Subcutaneous abdominal adipose tissue (tissue), 5 donors: ENCODE measurements at regions not wholly inside any gene's neighbourhood (a gene's known extent, or its start where the extent isn't known, plus 50 kb on each side); places are given as distances from the start of the nearest gene placed in this dataset.
A peak's percentile ranks its signal among the peaks of the same experiment; 100 is the strongest.

Experiments
- H3K27ac ChIP-seq: one replicate; pipeline ENCODE4 v1.7.0; 2013; ENCODE audit warnings: low read depth, mild to moderate bottlenecking, inconsistent platforms, low read length, moderate library complexity
- H3K27me3 ChIP-seq, 5 donors: one replicate each; pipeline ENCODE4 v1.7.0; 2013; ENCODE audit warnings: low read length in 5 of 5, inconsistent platforms in 1 of 5; ENCODE audit not compliant: control insufficient read depth in 5 of 5, insufficient read depth in 4 of 5
- H3K36me3 ChIP-seq, 5 donors: one replicate each; pipeline ENCODE4 v1.7.0; 2013; ENCODE audit warnings: low read length in 5 of 5; ENCODE audit not compliant: control insufficient read depth in 5 of 5, insufficient read depth in 5 of 5
- H3K4me1 ChIP-seq, 5 donors: one replicate each; pipeline ENCODE4 v1.7.0; 2013; ENCODE audit warnings: low read length in 5 of 5, mild to moderate bottlenecking in 3 of 5, moderate library complexity in 1 of 5; ENCODE audit not compliant: control insufficient read depth in 5 of 5, insufficient read depth in 5 of 5
- H3K4me3 ChIP-seq, 5 donors: one replicate each; pipeline ENCODE4 v1.7.0; 2013; ENCODE audit warnings: low read length in 5 of 5, low read depth in 1 of 5
- H3K9ac ChIP-seq, 5 donors: one replicate each; pipeline ENCODE4 v1.7.0; 2013; ENCODE audit warnings: low read length in 5 of 5, mild to moderate bottlenecking in 4 of 5, moderate library complexity in 3 of 5
- H3K9me3 ChIP-seq, 5 donors: one replicate each; pipeline ENCODE4 v1.7.0; 2013; ENCODE audit warnings: low read length in 5 of 5; ENCODE audit not compliant: control insufficient read depth in 5 of 5
- donor health status: healthy.
- donor health status: healthy.
- donor health status: healthy.
- donor health status: healthy.
- donor health status: healthy.

DNA sequence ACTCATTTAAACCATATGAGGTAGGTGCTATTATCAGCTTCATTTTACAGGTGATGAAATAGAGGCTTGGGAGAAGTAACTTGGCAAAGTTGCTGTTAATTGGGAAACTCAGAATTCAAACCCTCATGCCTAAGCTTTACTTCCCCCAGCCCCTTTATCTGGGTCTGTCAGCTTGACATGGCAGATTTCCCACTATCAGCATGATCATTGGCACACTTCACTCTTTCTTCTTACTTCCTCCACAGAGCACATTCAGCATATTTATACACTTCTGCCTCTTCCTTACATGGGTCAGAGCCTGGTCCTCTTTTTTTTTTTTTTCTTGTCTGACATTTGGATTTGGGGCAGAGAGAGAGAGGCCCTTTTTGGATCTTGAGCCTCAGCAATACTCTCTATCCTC lies 56.5 kb upstream of the ARX start:
- Histone ChIP-seq H3K9me3 (peaks cover 2 to 22% (median 14%) of the 10 kb centered on the region in 5 donors), H3K9ac (no peak overlapping the region), H3K4me1 (no peaks in the 10 kb centered on the region), H3K27me3 (peaks cover 0 to under 1% (median 0%) of the 10 kb centered on the region in 5 donors), H3K4me3 (no peak overlapping the region), H3K36me3 (no peaks in the 10 kb centered on the region), H3K27ac (no peak overlapping the region)

DNA sequence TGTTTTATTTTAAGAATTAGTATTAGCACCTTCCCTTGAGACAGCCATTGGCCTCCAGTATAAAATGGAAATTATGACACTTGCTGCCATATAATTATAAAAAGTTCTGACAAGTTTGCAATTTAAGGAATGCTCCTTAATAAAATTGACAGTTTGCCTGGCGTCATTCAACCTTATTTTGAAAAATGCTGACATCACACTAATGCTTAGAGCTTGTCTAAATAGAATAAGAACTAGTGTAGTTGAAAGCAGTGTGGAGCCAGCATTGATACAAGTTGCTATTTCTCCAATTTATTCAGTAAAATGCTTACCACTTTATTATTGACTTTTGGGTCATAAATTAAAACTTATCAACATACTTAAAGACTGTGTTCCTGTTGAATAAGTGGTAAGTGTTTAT lies 54.3 kb upstream of the ARX start:
- no peak overlapping the region for H3K27ac ChIP-seq
- no peaks in the 10 kb centered on the region for H3K36me3 ChIP-seq
- H3K4me1 ChIP-seq = no peaks in the 10 kb centered on the region
- no peak overlapping the region for H3K4me3 ChIP-seq
- peaks cover 2 to 22% (median 14%) of the 10 kb centered on the region in 5 donors for H3K9me3 ChIP-seq
- H3K27me3 ChIP-seq = no peaks in the 10 kb centered on the region
- no peak overlapping the region for H3K9ac ChIP-seq

DNA sequence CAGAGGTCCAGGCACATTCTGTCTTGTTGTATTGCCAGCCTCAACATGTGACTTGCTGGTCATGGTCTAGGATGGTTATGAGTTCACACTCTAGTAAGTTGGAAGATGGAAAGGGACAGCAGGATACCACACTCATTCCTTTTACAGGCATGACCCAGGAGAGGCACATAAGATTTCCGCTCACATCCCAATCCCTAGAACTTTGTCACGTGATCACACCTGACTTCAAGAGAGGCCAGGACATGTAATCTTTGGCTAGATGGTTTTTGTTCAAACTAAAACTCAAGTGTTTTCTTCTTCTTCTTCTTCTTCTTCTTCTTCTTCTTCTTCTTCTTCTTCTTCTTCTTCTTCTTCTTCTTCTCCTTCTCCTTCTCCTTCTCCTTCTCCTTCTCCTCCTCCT lies 53.4 kb upstream of the ARX start:
- H3K36me3 ChIP-seq = no peaks in the 10 kb centered on the region

DNA sequence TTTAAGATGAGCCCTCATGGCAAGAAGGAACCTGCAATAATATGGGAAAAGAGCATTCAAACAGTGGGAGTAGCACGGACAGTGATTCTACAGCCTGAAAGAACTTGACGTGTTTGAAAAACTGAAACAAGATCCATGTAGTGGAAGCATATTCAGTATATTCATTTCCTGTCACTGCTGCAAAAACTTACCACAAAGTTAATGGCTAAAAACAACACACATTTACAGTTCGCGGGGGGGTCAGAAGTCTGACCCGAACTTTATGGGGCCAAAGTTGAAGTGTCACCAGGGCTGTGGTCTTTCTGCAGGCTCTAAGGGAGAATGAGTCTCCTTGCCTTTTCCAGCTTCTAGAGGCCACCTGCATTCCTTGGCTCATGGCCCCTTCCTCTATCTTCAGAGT lies 52.6 kb upstream of the ARX start:
- no peak overlapping the region for H3K27ac ChIP-seq
- no peak overlapping the region for H3K9ac ChIP-seq
- H3K4me1 ChIP-seq = no peaks in the 10 kb centered on the region
- no peaks in the 10 kb centered on the region for H3K27me3 ChIP-seq
- H3K4me3 ChIP-seq = no peak overlapping the region
- no peaks in the 10 kb centered on the region for H3K36me3 ChIP-seq
- peaks cover 2 to 22% (median 14%) of the 10 kb centered on the region in 5 donors for H3K9me3 ChIP-seq

More for the DNA sequence above, 53.4 kb upstream of the ARX start:
- Histone ChIP-seq H3K4me1 (no peaks in the 10 kb centered on the region), H3K4me3 (no peak overlapping the region), H3K27ac (no peak overlapping the region), H3K9me3 (peaks cover 2 to 22% (median 14%) of the 10 kb centered on the region in 5 donors), H3K9ac (no peak overlapping the region), H3K27me3 (no peaks in the 10 kb centered on the region)

DNA sequence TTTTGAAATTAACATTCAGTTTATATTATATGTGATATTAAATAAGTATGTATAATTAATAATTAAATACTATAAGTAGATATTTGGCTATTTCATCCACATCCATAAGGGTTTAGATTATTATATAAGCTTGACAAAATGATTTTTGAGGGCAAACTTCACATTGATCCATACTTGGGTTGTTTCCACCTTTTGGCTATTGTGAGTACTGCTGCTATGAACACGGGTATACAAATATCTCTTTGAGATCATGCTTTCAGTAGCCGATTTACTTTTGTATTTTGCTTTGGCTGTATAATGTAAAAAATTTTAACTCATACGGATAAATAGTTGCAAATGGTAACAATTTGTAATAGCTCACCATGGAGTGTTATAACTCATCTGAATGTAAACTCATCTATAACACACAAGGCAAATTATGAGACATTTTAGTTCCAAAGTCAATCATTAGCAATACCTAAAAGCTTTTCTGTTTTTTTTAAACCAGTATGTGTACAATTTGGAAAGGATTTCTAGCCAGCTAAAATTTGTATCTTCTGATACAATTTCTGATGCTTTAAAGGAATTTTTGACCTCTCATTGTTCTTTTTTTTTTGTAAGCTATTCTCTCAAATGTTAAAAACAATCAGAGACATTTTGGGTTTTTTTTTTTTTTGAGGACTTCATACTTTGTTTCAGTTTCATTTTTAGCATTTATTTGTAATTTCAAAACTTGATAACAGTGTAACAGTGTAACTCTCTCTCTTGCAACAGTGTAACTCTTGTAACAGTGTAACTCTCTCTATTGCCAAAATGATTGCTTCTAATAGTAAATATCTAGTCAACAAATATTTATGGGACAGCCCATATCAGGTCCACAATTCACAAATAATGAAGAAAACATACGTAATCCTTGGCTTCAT lies 51.8 kb upstream of the ARX start:
- H3K9me3 ChIP-seq = peaks cover 2 to 22% (median 14%) of the 10 kb centered on the region in 5 donors
- H3K9ac ChIP-seq = peak overlapping the region in 1 of 5 donors; percentile 39
- H3K4me1 ChIP-seq = no peaks in the 10 kb centered on the region
- H3K27me3 ChIP-seq = no peaks in the 10 kb centered on the region
- H3K27ac ChIP-seq = no peak overlapping the region
- no peaks in the 10 kb centered on the region for H3K36me3 ChIP-seq
- no peak overlapping the region for H3K4me3 ChIP-seq

DNA sequence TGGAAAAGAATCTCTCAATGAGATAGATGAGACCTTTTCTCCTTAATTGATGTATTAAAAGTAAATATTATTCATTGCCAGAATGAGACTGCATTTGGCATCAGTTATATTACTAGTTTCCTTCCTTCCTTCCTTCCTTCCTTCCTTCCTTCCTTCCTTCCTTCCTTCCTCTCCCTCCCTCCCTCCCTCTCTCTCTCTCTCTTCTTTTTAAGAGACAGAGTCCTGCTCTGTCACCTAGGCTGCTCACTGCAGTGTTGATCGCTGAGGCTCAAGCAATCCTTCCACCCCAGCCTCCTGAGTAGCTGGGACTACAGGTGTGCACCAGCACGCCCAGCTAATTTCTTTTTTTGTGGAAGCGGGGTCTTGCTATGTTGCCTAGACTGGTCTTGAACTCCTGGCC lies 50.4 kb upstream of the ARX start:
- no peaks in the 10 kb centered on the region for H3K4me1 ChIP-seq
- no peaks in the 10 kb centered on the region for H3K36me3 ChIP-seq
- H3K9me3 ChIP-seq = peaks cover 2 to 15% (median 10%) of the 10 kb centered on the region in 5 donors
- no peaks in the 10 kb centered on the region for H3K27me3 ChIP-seq
- H3K4me3 ChIP-seq = no peak overlapping the region
- H3K9ac ChIP-seq = no peak overlapping the region
- H3K27ac ChIP-seq = no peak overlapping the region
